ENCODE measurements at regions not wholly inside any gene's neighbourhood (a gene's known extent, or its start where the extent isn't known, plus 50 kb on each side); places are given as distances from the start of the nearest gene placed in this dataset.

GRCh38 chr1:60126723-60127122 lies 53.2 kb upstream of the C1orf87 start:
- DNase-seq (ENCODE audit: low spot score), result peak; percentile 7

Data from cerebellar cortex (tissue), 1 donor.